K562 (cell line): ENCODE measurements at regions not wholly inside any gene's neighbourhood (a gene's known extent, or its start where the extent isn't known, plus 50 kb on each side); places are given as distances from the start of the nearest gene placed in this dataset.

ENCODE experiments used
- ATAC-seq: fragments of 200-7000 bp; cut with Tn5 transposase; 3 replicates; pipeline ENCODE4 v1.9.1; 2020; ENCODE audit warnings: moderate library complexity
- BruUV-seq: library from RNA; stranded (reverse); fragments of 400-500 nt; replicated peaks from 2 replicates; lab custom pipeline; 2021; lab: Mats Ljungman, UMichigan
- CTCF ChIA-PET: fragments of 300-600 bp; formaldehyde crosslinking; extraction: SDS; loops from one replicate; lab custom pipeline; 2021; ENCODE audit warnings: low intra/inter-chr PET ratio; lab: Yijun Ruan, JAX
- POLR2A ChIA-PET: fragments of 300-600, 350-650 bp; sonication (Branson Sonifier 250); formaldehyde crosslinking; extraction: SDS; loops from one replicate; lab custom pipeline; 2021; ENCODE audit warnings: antibody characterized with exemption, inconsistent platforms; lab: Yijun Ruan, JAX
- DNase-seq, 4 experiments: peaks; one replicate each; pipeline versions ENCODE4 v3.0.0 to v3.0.0-alpha.2; 2011 to 2018; ENCODE audit warnings: low spot score in 3 of 4, mixed read lengths in 3 of 4; ENCODE audit errors: extremely low read depth in 1 of 4
- FAIRE-seq: peaks from 2 replicates; lab custom pipeline; 2011; peaks lifted over from hg19 to GRCh38; lab: Jason Lieb, UNC
- H2AFZ ChIP-seq: 2 replicates; pipeline ENCODE4 v1.6.0; 2011; ENCODE audit warnings: low read depth, low read length, control low read depth, inconsistent platforms
- H3K27ac ChIP-seq: fragments of 200-600 bp; 3 replicates; pipeline ENCODE4 v1.8.0; 2011; ENCODE audit warnings: low read depth, mild to moderate bottlenecking, control low read depth, inconsistent platforms, low read length, moderate library complexity, mixed read lengths; ENCODE audit errors: extremely low read depth
- H3K27me3 ChIP-seq, 2 experiments: fragments of 300-600 bp in 1 of 2; 2 replicates in 1 of 2; 3 replicates in 1 of 2; pipeline versions ENCODE4 v1.6.0 to v1.8.0; 2011; ENCODE audit warnings: inconsistent platforms in 2 of 2, low read length in 2 of 2, mild to moderate bottlenecking in 1 of 2, mixed read lengths in 1 of 2, moderate library complexity in 1 of 2; ENCODE audit not compliant: control insufficient read depth in 2 of 2, insufficient read depth in 2 of 2
- H3K36me3 ChIP-seq: fragments of 300-600 bp; 3 replicates; pipeline ENCODE4 v1.8.0; 2011; ENCODE audit warnings: mild to moderate bottlenecking, low read length, inconsistent platforms; ENCODE audit not compliant: control insufficient read depth, insufficient read depth
- H3K4me1 ChIP-seq, 2 experiments: fragments of 200-600 bp in 1 of 2; replicated peaks in 1 of 2; 2 replicates in 1 of 2; 3 replicates in 1 of 2; pipeline versions ENCODE4 v1.5.1 to v1.8.0; 2011; ENCODE audit warnings: inconsistent platforms in 2 of 2, low read length in 2 of 2, mild to moderate bottlenecking in 1 of 2, mixed read lengths in 1 of 2, moderate library complexity in 1 of 2; ENCODE audit not compliant: control insufficient read depth in 2 of 2, insufficient read depth in 2 of 2
- H3K4me2 ChIP-seq: 2 replicates; pipeline ENCODE4 v1.6.1; 2011; ENCODE audit warnings: low read length, control low read depth, inconsistent platforms, mixed read lengths; ENCODE audit not compliant: insufficient read depth
- H3K4me3 ChIP-seq: fragments of 200-600 bp; sonication (generic), shearing (Covaris generic); 2 replicates; pipeline ENCODE4 v1.5.1; 2016; ENCODE audit warnings: control low read depth, inconsistent platforms
- H3K79me2 ChIP-seq: fragments of 200-600 bp; 3 replicates; pipeline ENCODE4 v1.8.0; 2011; ENCODE audit warnings: low read length, inconsistent platforms; ENCODE audit not compliant: control insufficient read depth, insufficient read depth
- H3K9ac ChIP-seq, 2 experiments: 2 replicates each; pipeline versions ENCODE4 v1.6.0 to v1.6.1; 2011; ENCODE audit warnings: low read depth in 2 of 2, low read length in 2 of 2, control low read depth in 1 of 2, inconsistent platforms in 1 of 2, mild to moderate bottlenecking in 1 of 2, mixed read lengths in 1 of 2; ENCODE audit not compliant: insufficient read depth in 1 of 2
- H3K9me1 ChIP-seq: one replicate; pipeline ENCODE4 v1.6.0; 2011; ENCODE audit warnings: inconsistent platforms, mild to moderate bottlenecking, low read length, moderate library complexity; ENCODE audit not compliant: control insufficient read depth, insufficient read depth
- H3K9me3 ChIP-seq: replicated peaks from 2 replicates; pipeline ENCODE4 v1.5.1; 2011; ENCODE audit warnings: low read depth, low read length, inconsistent platforms; ENCODE audit not compliant: control insufficient read depth, insufficient read depth
- H4K20me1 ChIP-seq: replicated peaks from 2 replicates; pipeline ENCODE4 v1.6.1; 2011; ENCODE audit warnings: low read length, inconsistent platforms, mixed read lengths; ENCODE audit not compliant: control insufficient read depth, insufficient read depth
- CHAMP1 ChIP-seq: fragments of 450-650 bp; IDR thresholded peaks from 2 replicates; pipeline ENCODE4 v1.6.1; 2016; ENCODE audit warnings: mild to moderate bottlenecking
- FOXJ2 ChIP-seq: fragments of 200-800 bp; sonication (Bioruptor generic); IDR thresholded peaks from 2 replicates; pipeline ENCODE4 v1.6.1; 2016; ENCODE audit warnings: missing genetic modification characterization, missing compliant biosample characterization
- FOXK2 ChIP-seq, 2 experiments: fragments of 450-650 bp; IDR thresholded peaks in 1 of 2; conservative IDR thresholded peaks in 1 of 2; 2 replicates each; pipeline ENCODE4 v1.6.1; 2016; ENCODE audit warnings: low read depth in 2 of 2, mild to moderate bottlenecking in 1 of 2
- HNRNPH1 ChIP-seq: fragments of 200-400 bp; formaldehyde crosslinking; optimal IDR thresholded peaks from 2 replicates; pipeline ENCODE3; 2017; ENCODE audit warnings: low read depth, mild to moderate bottlenecking, low read length, moderate library complexity
- POLR3A ChIP-seq: IDR thresholded peaks from 2 replicates; pipeline ENCODE4 v1.6.1; 2011; ENCODE audit warnings: borderline replicate concordance, mild to moderate bottlenecking, moderate library complexity; ENCODE audit not compliant: insufficient read length, insufficient read depth; ENCODE audit errors: extremely low read depth
- RBM14 ChIP-seq: fragments of 200-400 bp; formaldehyde crosslinking; IDR thresholded peaks from 2 replicates; pipeline ENCODE4 v1.6.1; 2018; ENCODE audit warnings: low read depth, mild to moderate bottlenecking, low read length, moderate library complexity, borderline replicate concordance; ENCODE audit not compliant: insufficient read depth
- SREBF1 ChIP-seq: fragments of 150-350 bp; IDR thresholded peaks from 2 replicates; pipeline ENCODE4 v1.6.1; 2014; ENCODE audit warnings: antibody characterized with exemption, low read depth, low read length, borderline replicate concordance
- STAT5A ChIP-seq: IDR thresholded peaks from 2 replicates; pipeline ENCODE4 v1.6.1; 2012; ENCODE audit warnings: low read length, inconsistent platforms, borderline replicate concordance
- WGBS: fragments of 100-300 bp; shearing (Covaris generic); methylation state at CpG from one replicate; pipeline ENCODE4 v1.1.6; 2016; ENCODE audit warnings: low coverage, mixed read lengths; ENCODE audit not compliant: insufficient coverage; ENCODE audit errors: missing lambda C conversion rate; 5-methylcytosine and 5-hydroxymethylcytosine counted together
- in situ Hi-C: fragments of 300-500 bp; cut with MboI; formaldehyde crosslinking; loops from 4 replicates; pipeline ENCODE4 v1.15.0; 2018; ENCODE audit warnings: inconsistent platforms, mixed read lengths
- intact Hi-C: fragments of 100-400 bp; cut with micrococcal nuclease; formaldehyde crosslinking; loops from 2 replicates; pipeline ENCODE4 v1.14.2; 2022

GRCh38 chr13:103965506-103966243 is 899.5 kb upstream of the SLC10A2 start (continued):
- TF ChIP-seq CHAMP1 (no peak), RBM14 (no peak), POLR3A (no peak), FOXJ2 (no peak), SREBF1 (no peak)
- TF ChIP-seq, all 486 proteins: peak for 0

GRCh38 chr13:103961784-103962183 is 895.6 kb upstream of the SLC10A2 start:
- ATAC-seq (no peak), DNase-seq (no peak), FAIRE-seq (no peak)
- Histone ChIP-seq H3K9ac (no peak overlapping the region), H3K4me2 (no peak overlapping the region), H3K36me3 (no peaks in the 10 kb centered on the region), H3K9me3 (no peaks in the 10 kb centered on the region), H4K20me1 (no peaks in the 10 kb centered on the region), H2AFZ (no peak overlapping the region), H3K27ac (no peak overlapping the region), H3K4me3 (no peak overlapping the region), H3K79me2 (no peaks in the 10 kb centered on the region), H3K9me1 (no peaks in the 10 kb centered on the region), H3K4me1 (no peaks in the 10 kb centered on the region), H3K27me3 (no peaks in the 10 kb centered on the region)
- ChIA-PET POLR2A (no interaction called here), CTCF (no interaction called here)
- in situ Hi-C loops: no loop called here
- WGBS: 0% methylated on average over 1 of the region's 2 CpGs
- no TSS peak for BruUV-seq
- intact Hi-C loops: no loop called here
- no peak for TF ChIP-seq STAT5A
- TF ChIP-seq FOXK2 (conservative IDR thresholded peaks at IDR 0.05 in 1 of 2, IDR thresholded peaks at IDR 0.05 in 1 of 2; ENCODE audit: low read depth in 2 of 2): no peak
- no peak for TF ChIP-seq HNRNPH1
